PC-9 (cell line): ENCODE measurements at regions not wholly inside any gene's neighbourhood (a gene's known extent, or its start where the extent isn't known, plus 50 kb on each side); places are given as distances from the start of the nearest gene placed in this dataset.

ENCODE experiments used
- BruUV-seq: library from RNA; stranded (reverse); fragments of 400-500 nt; replicated peaks from 2 replicates; lab custom pipeline; 2021; lab: Mats Ljungman, UMichigan
- CTCF ChIA-PET: fragments of 300-600 bp; sonication (Branson Sonifier 250); formaldehyde crosslinking; loops from one replicate; lab custom pipeline; 2022; ENCODE audit warnings: antibody characterized with exemption; lab: Charles Lee
- POLR2A ChIA-PET: fragments of 300-600 bp; sonication (Branson Sonifier 250); formaldehyde crosslinking; loops from one replicate; lab custom pipeline; 2022; ENCODE audit warnings: antibody characterized with exemption; ENCODE audit not compliant: unreplicated experiment; lab: Charles Lee
- DNase-seq, 2 experiments: peaks; one replicate each; pipeline versions ENCODE4 v3.0.0 to v3.0.0-alpha.2; 2015 to 2022; ENCODE audit warnings: mixed read lengths in 1 of 2
- H2AFZ ChIP-seq: fragments of 200-600 bp; sonication (generic); 2 replicates; pipeline ENCODE4 v1.8.1; 2017; ENCODE audit warnings: antibody characterized with exemption
- H3F3A ChIP-seq: fragments of 200-600 bp; sonication (generic); 2 replicates; pipeline ENCODE4 v1.8.1; 2017; ENCODE audit warnings: antibody characterized with exemption, mild to moderate bottlenecking, low read depth; ENCODE audit not compliant: insufficient read depth
- H3K27ac ChIP-seq: fragments of 200-600 bp; sonication (generic); 2 replicates; pipeline ENCODE4 v1.6.1; 2016; ENCODE audit warnings: mixed run types
- H3K27me3 ChIP-seq: fragments of 200-600 bp; sonication (generic); 2 replicates; pipeline ENCODE4 v1.6.1; 2016; ENCODE audit warnings: low read depth, mixed run types; ENCODE audit not compliant: insufficient read depth
- H3K36me3 ChIP-seq: fragments of 200-600 bp; sonication (generic); 2 replicates; pipeline ENCODE4 v1.6.1; 2016; ENCODE audit warnings: low read depth, mixed run types
- H3K4me1 ChIP-seq: fragments of 200-600 bp; sonication (generic); replicated peaks from 2 replicates; pipeline ENCODE4 v1.6.1; 2016; ENCODE audit warnings: mixed run types; ENCODE audit not compliant: insufficient read depth
- H3K4me2 ChIP-seq: fragments of 200-600 bp; sonication (generic); 2 replicates; pipeline ENCODE4 v1.6.1; 2017; ENCODE audit warnings: mixed run types
- H3K4me3 ChIP-seq: fragments of 200-600 bp; sonication (generic); 2 replicates; pipeline ENCODE4 v1.6.1; 2016; ENCODE audit warnings: mixed run types
- H3K79me2 ChIP-seq: fragments of 200-600 bp; sonication (generic); 2 replicates; pipeline ENCODE4 v1.6.1; 2017; ENCODE audit warnings: low read depth, mixed run types
- H3K9me2 ChIP-seq: fragments of 200-600 bp; sonication (generic); 2 replicates; pipeline ENCODE4 v1.8.1; 2017; ENCODE audit warnings: mild to moderate bottlenecking; ENCODE audit not compliant: insufficient read depth
- H3K9me3 ChIP-seq: fragments of 200-600 bp; sonication (generic); 2 replicates; pipeline ENCODE4 v1.8.1; 2016; ENCODE audit warnings: low read depth; ENCODE audit not compliant: insufficient read depth
- H4K20me1 ChIP-seq: fragments of 200-600 bp; sonication (generic); 2 replicates; pipeline ENCODE4 v1.8.1; 2017; ENCODE audit not compliant: insufficient read depth
- CTCF ChIP-seq: fragments of 200-600 bp; sonication (generic); conservative IDR thresholded peaks from 2 replicates; pipeline ENCODE4 v1.6.1; 2017; ENCODE audit warnings: mixed run types, antibody characterized with exemption, mild to moderate bottlenecking, moderate library complexity
- EZH2 ChIP-seq: fragments of 200-600 bp; sonication (generic); IDR thresholded peaks from 2 replicates; pipeline ENCODE4 v1.8.0; 2017; ENCODE audit warnings: antibody characterized with exemption, low read depth
- intact Hi-C: fragments of 100-400 bp; cut with micrococcal nuclease; formaldehyde crosslinking; loops from one replicate; pipeline ENCODE4 v1.10.0; 2022; ENCODE audit not compliant: unreplicated experiment

- Histone ChIP-seq H3K79me2 (no peaks in the 10 kb centered on the region), H4K20me1 (no peaks in the 10 kb centered on the region), H3K9me2 (no peaks in the 10 kb centered on the region), H3K9me3 (no peaks in the 10 kb centered on the region), H3F3A (no peaks in the 10 kb centered on the region), H3K27me3 (no peaks in the 10 kb centered on the region), H3K4me2 (no peak overlapping the region), H3K27ac (no peak overlapping the region), H3K36me3 (no peaks in the 10 kb centered on the region), H3K4me1 (no peaks in the 10 kb centered on the region), H2AFZ (no peak overlapping the region), H3K4me3 (no peak overlapping the region)
- no TSS peak for BruUV-seq
- no peak for TF ChIP-seq CTCF
- no peak for TF ChIP-seq EZH2
- ChIA-PET POLR2A (no interaction called here), CTCF (no interaction called here)
- no peak for DNase-seq
- intact Hi-C loops, result no loop called here
Observed at GRCh38 chr6:27053738-27054137, 193.8 kb upstream of the PRSS16 start.

GRCh38 chr6:27056615-27057014, 190.9 kb upstream of the PRSS16 start:
- Histone ChIP-seq H3K36me3 (no peaks in the 10 kb centered on the region), H3K9me2 (no peaks in the 10 kb centered on the region), H3K9me3 (no peaks in the 10 kb centered on the region), H2AFZ (no peak overlapping the region), H4K20me1 (no peaks in the 10 kb centered on the region), H3K79me2 (no peaks in the 10 kb centered on the region), H3K4me3 (no peak overlapping the region), H3K27ac (no peak overlapping the region), H3K4me1 (no peaks in the 10 kb centered on the region), H3K4me2 (no peak overlapping the region), H3K27me3 (no peaks in the 10 kb centered on the region), H3F3A (no peaks in the 10 kb centered on the region)
- BruUV-seq, result no TSS peak
- ChIA-PET CTCF (no interaction called here), POLR2A (no interaction called here)
- DNase-seq, result no peak
- intact Hi-C loops, result no loop called here
- TF ChIP-seq CTCF, result no peak
- TF ChIP-seq EZH2, result no peak

- POLR2A ChIA-PET, result no interaction called here
- Histone ChIP-seq H3K4me3 (no peak overlapping the region), H3K9me2 (no peaks in the 10 kb centered on the region), H3K9me3 (no peaks in the 10 kb centered on the region), H3K27me3 (no peaks in the 10 kb centered on the region), H3K4me2 (no peak overlapping the region), H2AFZ (no peak overlapping the region), H3K4me1 (no peaks in the 10 kb centered on the region), H4K20me1 (no peaks in the 10 kb centered on the region), H3K27ac (no peak overlapping the region), H3K36me3 (no peaks in the 10 kb centered on the region), H3K79me2 (no peaks in the 10 kb centered on the region), H3F3A (no peaks in the 10 kb centered on the region)
- CTCF ChIA-PET, result no interaction called here
- DNase-seq, result no peak
- intact Hi-C loops, result no loop called here
- TF ChIP-seq EZH2 (no peak), CTCF (no peak)
- BruUV-seq, result no TSS peak
Observed at GRCh38 chr6:27059621-27060425, 187.7 kb upstream of the PRSS16 start.
